ENCODE measurements at regions not wholly inside any gene's neighbourhood (a gene's known extent, or its start where the extent isn't known, plus 50 kb on each side); places are given as distances from the start of the nearest gene placed in this dataset.

GRCh38 chrX:51407520-51408409 is 75.1 kb downstream of the NUDT10 start:
- Histone ChIP-seq H2AFZ (ENCODE audit: control insufficient read depth, low read depth, low read length) (no peak overlapping the region), H4K20me1 (ENCODE audit: control insufficient read depth, insufficient read depth) (no peaks in the 10 kb centered on the region), H3K9me3 (replicated peaks; ENCODE audit: control insufficient read depth, insufficient read depth, low read length) (no peaks in the 10 kb centered on the region; the same call in 2 of the 3 replicates), H3K9ac (ENCODE audit: control insufficient read depth, insufficient read depth, low read length) (no peak overlapping the region), H3K4me3 (no peak overlapping the region), H3K36me3 (ENCODE audit: control insufficient read depth in 2 of 2, insufficient read depth in 2 of 2, low read length in 1 of 2) (no peaks in the 10 kb centered on the region), H3K27me3 (replicated peaks in 1 of 2; ENCODE audit: control insufficient read depth in 2 of 2, insufficient read depth in 2 of 2, low read length in 1 of 2) (no peaks in the 10 kb centered on the region), H3K4me1 (ENCODE audit: control insufficient read depth, insufficient read depth, low read length) (no peaks in the 10 kb centered on the region), H3K79me2 (ENCODE audit: control insufficient read depth, insufficient read depth, low read length) (no peaks in the 10 kb centered on the region), H3K4me2 (ENCODE audit: control insufficient read depth, insufficient read depth) (no peak overlapping the region), H3K27ac (ENCODE audit: control insufficient read depth, insufficient read depth) (no peak overlapping the region)
- WGBS (ENCODE audit: insufficient coverage, insufficient replicate concordance, low lambda C conversion rate, missing lambda C conversion rate) = 73% methylated on average over 48 of the region's 54 CpGs
- no peak for TF ChIP-seq RCOR1 (conservative IDR thresholded peaks at IDR 0.05; ENCODE audit: low read depth, low read length)
- TF ChIP-seq PAX5 (IDR thresholded peaks at IDR 0.05; ENCODE audit: borderline replicate concordance, low read depth, low read length) = no peak
- no peak for TF ChIP-seq TARDBP (IDR thresholded peaks at IDR 0.05; ENCODE audit: borderline replicate concordance)
- TF ChIP-seq YY1 (IDR thresholded peaks at IDR 0.05; ENCODE audit: low read depth, low read length) = no peak
- no peak for TF ChIP-seq POU2F2 (IDR thresholded peaks at IDR 0.05; ENCODE audit: borderline replicate concordance, low read depth, low read length)
- no peak for TF ChIP-seq TAF1 (IDR thresholded peaks at IDR 0.05; ENCODE audit: borderline replicate concordance, low read depth, low read length)
- TF ChIP-seq NFYA (IDR thresholded peaks at IDR 0.05; ENCODE audit: borderline replicate concordance, low read depth, low read length) = no peak
- no peak for TF ChIP-seq IRF3 (IDR thresholded peaks at IDR 0.05)
- TF ChIP-seq CEBPZ (IDR thresholded peaks at IDR 0.05; ENCODE audit: low read depth, low read length) = no peak
- no peak for TF ChIP-seq CREM (IDR thresholded peaks at IDR 0.05; ENCODE audit: low read depth)
- ChIA-PET SMC1A (ENCODE audit: uncharacterized antibody, unreplicated experiment) (no interaction called here), CTCF (no interaction called here), RAD21 (ENCODE audit: unreplicated experiment) (no interaction called here), POLR2A (no interaction called here)
- FAIRE-seq = no peak
- ATAC-seq = no peak
- DNase-seq (ENCODE audit: low read depth, low spot score) = no peak
- BruUV-seq (replicated peaks) = no TSS peak
- in situ Hi-C loops (cut with MboI) (no loop called here), intact Hi-C loops (cut with micrococcal nuclease; ENCODE audit: unreplicated experiment) (no loop called here)
